ENCODE measurements at regions not wholly inside any gene's neighbourhood (a gene's known extent, or its start where the extent isn't known, plus 50 kb on each side); places are given as distances from the start of the nearest gene placed in this dataset.

- TF ChIP-seq, protein P1, sequence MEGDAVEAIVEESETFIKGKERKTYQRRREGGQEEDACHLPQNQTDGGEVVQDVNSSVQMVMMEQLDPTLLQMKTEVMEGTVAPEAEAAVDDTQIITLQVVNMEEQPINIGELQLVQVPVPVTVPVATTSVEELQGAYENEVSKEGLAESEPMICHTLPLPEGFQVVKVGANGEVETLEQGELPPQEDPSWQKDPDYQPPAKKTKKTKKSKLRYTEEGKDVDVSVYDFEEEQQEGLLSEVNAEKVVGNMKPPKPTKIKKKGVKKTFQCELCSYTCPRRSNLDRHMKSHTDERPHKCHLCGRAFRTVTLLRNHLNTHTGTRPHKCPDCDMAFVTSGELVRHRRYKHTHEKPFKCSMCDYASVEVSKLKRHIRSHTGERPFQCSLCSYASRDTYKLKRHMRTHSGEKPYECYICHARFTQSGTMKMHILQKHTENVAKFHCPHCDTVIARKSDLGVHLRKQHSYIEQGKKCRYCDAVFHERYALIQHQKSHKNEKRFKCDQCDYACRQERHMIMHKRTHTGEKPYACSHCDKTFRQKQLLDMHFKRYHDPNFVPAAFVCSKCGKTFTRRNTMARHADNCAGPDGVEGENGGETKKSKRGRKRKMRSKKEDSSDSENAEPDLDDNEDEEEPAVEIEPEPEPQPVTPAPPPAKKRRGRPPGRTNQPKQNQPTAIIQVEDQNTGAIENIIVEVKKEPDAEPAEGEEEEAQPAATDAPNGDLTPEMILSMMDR (IDR thresholded peaks at IDR 0.05; ENCODE audit: low read depth, low read length), result no peak
- no peak for TF ChIP-seq EZH2phosphoT487 (IDR thresholded peaks at IDR 0.05; ENCODE audit: low read depth)
Observed at GRCh38 chr5:131104169-131104808, 60.8 kb downstream of the HINT1 start.
